Fibroblast of the conjunctiva (primary cell): ENCODE measurements at regions not wholly inside any gene's neighbourhood (a gene's known extent, or its start where the extent isn't known, plus 50 kb on each side); places are given as distances from the start of the nearest gene placed in this dataset.

Experiments
- DNase-seq: peaks from one replicate; pipeline ENCODE4 v3.0.0-alpha.2; 2010; ENCODE audit warnings: low read depth

- DNase-seq, result no peak
Observed at GRCh38 chr5:88364991-88365390, 96.3 kb upstream of the TMEM161B start.

DNA sequence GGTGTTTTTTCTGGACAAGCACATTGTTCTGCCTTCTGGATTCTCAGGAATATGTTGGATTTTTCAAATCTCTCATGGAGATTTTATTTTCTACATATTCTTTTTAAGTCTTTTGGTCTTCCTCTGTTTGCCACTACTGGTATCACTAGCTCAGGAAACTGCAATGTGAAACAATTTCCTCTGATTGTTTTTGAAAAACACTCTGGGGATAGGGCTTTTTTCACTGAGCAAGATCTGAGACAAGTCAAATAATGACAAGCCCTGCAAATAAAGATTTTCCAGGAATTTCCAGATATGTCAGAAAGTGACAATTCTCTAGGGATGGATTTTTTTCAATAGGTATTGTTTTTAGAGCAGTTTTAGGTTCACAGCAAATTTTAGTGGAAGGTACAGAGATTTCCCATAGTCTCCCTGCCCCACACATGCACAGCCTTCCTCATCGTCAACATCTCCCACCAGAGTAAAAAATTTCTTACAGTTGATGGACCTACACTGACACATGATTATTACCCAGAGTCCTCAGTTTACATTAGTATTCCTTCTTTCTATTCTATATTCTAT lies 86.9 kb upstream of the TMEM161B start:
- DNase-seq, result no peak

DNA sequence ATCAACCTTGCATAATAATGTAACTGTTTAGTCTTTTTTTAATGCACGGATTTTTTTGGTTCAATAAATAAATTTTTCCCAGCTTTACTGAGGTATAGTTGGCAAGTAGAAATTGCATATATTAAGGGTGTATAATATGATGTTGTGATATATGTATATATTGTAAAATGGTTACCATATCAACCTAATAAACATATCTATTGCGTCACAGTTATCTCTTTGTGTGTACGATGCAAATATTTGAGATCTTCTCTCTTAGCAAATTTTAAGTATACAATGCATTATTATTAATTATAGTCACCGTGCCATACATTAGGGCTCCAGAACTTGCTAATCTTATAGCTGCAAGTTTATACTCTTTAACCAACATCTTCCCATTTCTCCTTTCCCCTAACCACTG lies 57.2 kb upstream of the TMEM161B start:
- no peak for DNase-seq

DNA sequence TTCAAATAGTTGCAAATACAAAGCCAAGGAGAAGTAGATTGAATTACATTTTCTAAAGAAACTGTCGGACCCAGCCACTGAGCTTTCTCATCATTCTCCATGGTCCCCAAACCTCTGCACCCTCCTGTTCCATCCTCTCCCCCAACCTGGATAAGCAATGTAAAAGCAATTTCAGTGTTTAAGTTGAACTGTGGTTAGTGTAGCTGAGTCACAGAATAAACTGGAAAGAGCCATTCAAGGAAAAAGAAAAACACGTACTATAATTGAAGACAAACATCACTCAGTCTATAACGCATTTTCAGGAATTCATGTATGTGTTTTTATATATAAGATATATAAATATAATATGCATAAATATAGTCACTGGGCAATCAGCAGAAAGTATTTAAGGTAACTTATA lies 54.1 kb upstream of the TMEM161B start:
- no peak for DNase-seq
